H9 (cell line): ENCODE measurements at regions not wholly inside any gene's neighbourhood (a gene's known extent, or its start where the extent isn't known, plus 50 kb on each side); places are given as distances from the start of the nearest gene placed in this dataset.

ENCODE experiments used
- DNase-seq: peaks from one replicate; pipeline ENCODE4 v3.0.0-alpha.2; 2017
- H2AFZ ChIP-seq: one replicate; pipeline ENCODE4 v1.6.1; 2013; ENCODE audit warnings: mild to moderate bottlenecking, low read length, control low read depth, moderate library complexity
- H2AK5ac ChIP-seq: 2 replicates; pipeline ENCODE4 v1.6.1; 2013; ENCODE audit warnings: low read length, control low read depth, mixed read lengths; ENCODE audit not compliant: insufficient read length
- H2BK120ac ChIP-seq: one replicate; pipeline ENCODE4 v1.6.1; 2013; ENCODE audit warnings: low read depth, mild to moderate bottlenecking, low read length, control low read depth, inconsistent platforms; ENCODE audit not compliant: poor library complexity, severe bottlenecking
- H2BK12ac ChIP-seq: 2 replicates; pipeline ENCODE4 v1.6.1; 2013; ENCODE audit warnings: low read length, control low read depth, mixed read lengths, low read depth; ENCODE audit not compliant: insufficient read length
- H2BK15ac ChIP-seq: 2 replicates; pipeline ENCODE4 v1.6.1; 2013; ENCODE audit warnings: low read depth, low read length, control low read depth
- H2BK20ac ChIP-seq: one replicate; pipeline ENCODE4 v1.6.1; 2013; ENCODE audit warnings: low read depth, mild to moderate bottlenecking, low read length, control low read depth, inconsistent platforms; ENCODE audit not compliant: poor library complexity, severe bottlenecking
- H2BK5ac ChIP-seq: 2 replicates; pipeline ENCODE4 v1.6.1; 2013; ENCODE audit warnings: low read length, control low read depth, mixed read lengths; ENCODE audit not compliant: insufficient read length
- H3K14ac ChIP-seq: 2 replicates; pipeline ENCODE4 v1.6.1; 2013; ENCODE audit warnings: low read length, control low read depth; ENCODE audit not compliant: insufficient read depth
- H3K18ac ChIP-seq: 2 replicates; pipeline ENCODE4 v1.6.1; 2013; ENCODE audit warnings: low read depth, mild to moderate bottlenecking, mixed read lengths, low read length, control low read depth; ENCODE audit not compliant: insufficient read length
- H3K23ac ChIP-seq: 2 replicates; pipeline ENCODE4 v1.6.1; 2013; ENCODE audit warnings: low read length, control low read depth, mixed read lengths, low read depth; ENCODE audit not compliant: insufficient read length
- H3K23me2 ChIP-seq: 2 replicates; pipeline ENCODE4 v1.6.1; 2013; ENCODE audit warnings: low read depth, mild to moderate bottlenecking, mixed read lengths, low read length, control low read depth; ENCODE audit not compliant: insufficient read length, poor library complexity, severe bottlenecking
- H3K27ac ChIP-seq: 2 replicates; pipeline ENCODE4 v1.5.1; 2013; ENCODE audit warnings: low read length, control low read depth, mixed read lengths, low read depth; ENCODE audit not compliant: insufficient read length
- H3K27me3 ChIP-seq: 2 replicates; pipeline ENCODE4 v1.6.1; 2013; ENCODE audit warnings: low read length, control low read depth, inconsistent platforms; ENCODE audit not compliant: insufficient read depth
- H3K4ac ChIP-seq: 2 replicates; pipeline ENCODE4 v1.6.1; 2013; ENCODE audit warnings: low read depth, mild to moderate bottlenecking, control low read depth, inconsistent platforms, low read length, moderate library complexity
- H3K4me1 ChIP-seq: 2 replicates; pipeline ENCODE4 v1.6.1; 2013; ENCODE audit warnings: low read length, control low read depth, inconsistent platforms; ENCODE audit not compliant: insufficient read depth
- H3K4me2 ChIP-seq: 2 replicates; pipeline ENCODE4 v1.6.1; 2013; ENCODE audit warnings: low read length, control low read depth, mixed read lengths; ENCODE audit not compliant: insufficient read length, insufficient read depth
- H3K56ac ChIP-seq: 2 replicates; pipeline ENCODE4 v1.6.1; 2013; ENCODE audit warnings: low read depth, mild to moderate bottlenecking, mixed read lengths, low read length, control low read depth; ENCODE audit not compliant: insufficient read length
- H3K79me1 ChIP-seq: 2 replicates; pipeline ENCODE4 v1.6.1; 2013; ENCODE audit warnings: low read depth, mild to moderate bottlenecking, moderate library complexity, low read length, control low read depth, inconsistent platforms; ENCODE audit not compliant: insufficient read depth, poor library complexity, severe bottlenecking
- H3K79me2 ChIP-seq: 2 replicates; pipeline ENCODE4 v1.6.1; 2013; ENCODE audit warnings: low read length, control low read depth, inconsistent platforms; ENCODE audit not compliant: insufficient read depth
- H3K9ac ChIP-seq: 2 replicates; pipeline ENCODE4 v1.6.1; 2013; ENCODE audit warnings: low read length, control low read depth, mixed read lengths; ENCODE audit not compliant: insufficient read length; ENCODE audit errors: extremely low read depth
- H3K9me3 ChIP-seq: one replicate; pipeline ENCODE4 v1.6.1; 2013; ENCODE audit warnings: low read depth, low read length, inconsistent platforms; ENCODE audit not compliant: control insufficient read depth
- H3T11ph ChIP-seq: one replicate; pipeline ENCODE4 v1.6.1; 2013; ENCODE audit warnings: mild to moderate bottlenecking, low read length, control low read depth, inconsistent platforms
- H4K20me1 ChIP-seq: one replicate; pipeline ENCODE4 v1.6.1; 2013; ENCODE audit not compliant: control insufficient read depth, insufficient read length, insufficient read depth
- H4K5ac ChIP-seq: 2 replicates; pipeline ENCODE4 v1.6.1; 2013; ENCODE audit warnings: low read depth, mild to moderate bottlenecking, mixed read lengths, low read length, control low read depth; ENCODE audit not compliant: insufficient read length
- H4K8ac ChIP-seq: replicated peaks from 2 replicates; pipeline ENCODE4 v1.6.1; 2013; ENCODE audit warnings: low read length, control low read depth, mixed read lengths, low read depth; ENCODE audit not compliant: insufficient read length
- H4K91ac ChIP-seq: 2 replicates; pipeline ENCODE4 v1.6.1; 2013; ENCODE audit warnings: low read depth, mild to moderate bottlenecking, moderate library complexity, mixed read lengths, low read length, control low read depth; ENCODE audit not compliant: insufficient read length
- H3K27ac Mint-ChIP-seq, 3 experiments: 2 replicates in 2 of 3; 3 replicates in 1 of 3; pipeline ENCODE4 v1.8.0; 2020 to 2021; ENCODE audit warnings: mixed read lengths in 3 of 3, mild to moderate bottlenecking in 1 of 3, moderate library complexity in 1 of 3
- H3K27me3 Mint-ChIP-seq: 2 replicates; pipeline ENCODE4 v1.8.0; 2021; ENCODE audit warnings: low read depth, mild to moderate bottlenecking, moderate library complexity, mixed read lengths
- H3K36me3 Mint-ChIP-seq, 3 experiments: 2 replicates in 2 of 3; 3 replicates in 1 of 3; pipeline ENCODE4 v1.8.0; 2020 to 2021; ENCODE audit warnings: low read depth in 3 of 3, mixed read lengths in 3 of 3; ENCODE audit not compliant: insufficient read depth in 1 of 3
- H3K4me1 Mint-ChIP-seq, 2 experiments: 2 replicates each; pipeline ENCODE4 v1.8.0; 2020; ENCODE audit warnings: mixed read lengths in 2 of 2
- H3K4me3 Mint-ChIP-seq, 2 experiments: 2 replicates in 1 of 2; 3 replicates in 1 of 2; pipeline ENCODE4 v1.8.0; 2020 to 2021; ENCODE audit warnings: mild to moderate bottlenecking in 2 of 2, mixed read lengths in 2 of 2, moderate library complexity in 1 of 2
- H3K9me3 Mint-ChIP-seq, 2 experiments: 2 replicates in 1 of 2; 3 replicates in 1 of 2; pipeline ENCODE4 v1.8.0; 2020; ENCODE audit warnings: mild to moderate bottlenecking in 2 of 2, mixed read lengths in 2 of 2, moderate library complexity in 1 of 2
- WGBS: extraction: QIAGEN DNeasy Blood & Tissue Kit; methylation state at CpG from one replicate; pipeline ENCODE4 v1.1.7; 2013; ENCODE audit warnings: missing lambda C conversion rate, low lambda C conversion rate, mixed read lengths; ENCODE audit not compliant: insufficient read length; ENCODE audit errors: extremely low coverage; 5-methylcytosine and 5-hydroxymethylcytosine counted together
- TF ChIP-seq, protein P1 (sequence below): fragments of 200-600 bp; sonication (generic); conservative IDR thresholded peaks from 3 replicates; pipeline ENCODE4 v1.8.0; 2021; ENCODE audit warnings: antibody characterized with exemption, mild to moderate bottlenecking

DNA sequence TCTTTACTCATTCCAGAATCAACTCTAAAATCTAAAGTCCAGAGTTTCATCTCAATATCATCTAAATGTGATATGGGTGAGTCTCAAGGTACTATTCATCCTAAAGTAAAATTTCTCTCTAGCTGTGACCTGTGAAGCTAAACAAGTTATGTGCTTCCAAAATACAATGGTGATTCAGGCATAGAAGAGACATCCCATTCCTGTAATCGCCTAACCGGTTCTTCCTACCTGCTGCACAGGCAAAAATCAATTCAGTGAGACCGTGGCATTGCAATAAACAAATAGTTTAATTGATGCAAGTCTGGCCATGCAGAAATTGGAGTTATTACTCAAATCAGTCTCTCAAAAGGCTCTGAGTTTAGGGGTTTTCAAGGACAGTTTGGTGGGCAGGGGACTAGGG is 232.8 kb downstream of the UBE3D start:
- H3K9me3 ChIP-seq, result no peaks in the 10 kb centered on the region
- H4K20me1 ChIP-seq, result no peaks in the 10 kb centered on the region
- no peak overlapping the region for H4K91ac ChIP-seq
- TF ChIP-seq, protein P1, sequence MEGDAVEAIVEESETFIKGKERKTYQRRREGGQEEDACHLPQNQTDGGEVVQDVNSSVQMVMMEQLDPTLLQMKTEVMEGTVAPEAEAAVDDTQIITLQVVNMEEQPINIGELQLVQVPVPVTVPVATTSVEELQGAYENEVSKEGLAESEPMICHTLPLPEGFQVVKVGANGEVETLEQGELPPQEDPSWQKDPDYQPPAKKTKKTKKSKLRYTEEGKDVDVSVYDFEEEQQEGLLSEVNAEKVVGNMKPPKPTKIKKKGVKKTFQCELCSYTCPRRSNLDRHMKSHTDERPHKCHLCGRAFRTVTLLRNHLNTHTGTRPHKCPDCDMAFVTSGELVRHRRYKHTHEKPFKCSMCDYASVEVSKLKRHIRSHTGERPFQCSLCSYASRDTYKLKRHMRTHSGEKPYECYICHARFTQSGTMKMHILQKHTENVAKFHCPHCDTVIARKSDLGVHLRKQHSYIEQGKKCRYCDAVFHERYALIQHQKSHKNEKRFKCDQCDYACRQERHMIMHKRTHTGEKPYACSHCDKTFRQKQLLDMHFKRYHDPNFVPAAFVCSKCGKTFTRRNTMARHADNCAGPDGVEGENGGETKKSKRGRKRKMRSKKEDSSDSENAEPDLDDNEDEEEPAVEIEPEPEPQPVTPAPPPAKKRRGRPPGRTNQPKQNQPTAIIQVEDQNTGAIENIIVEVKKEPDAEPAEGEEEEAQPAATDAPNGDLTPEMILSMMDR, result no peak
- no peaks in the 10 kb centered on the region; a peak in 1 of 5 replicates for H3K9me3 Mint-ChIP-seq
- H3T11ph ChIP-seq, result no peak overlapping the region
- no peaks in the 10 kb centered on the region for H3K79me1 ChIP-seq
- no peaks in the 10 kb centered on the region for H3K27me3 ChIP-seq
- peaks cover 4 to 8% of the 10 kb centered on the region in 2 experiments for H3K4me1 Mint-ChIP-seq
- no peaks in the 10 kb centered on the region for H3K79me2 ChIP-seq
- H3K4ac ChIP-seq, result no peak overlapping the region
- no peak overlapping the region for H3K4me3 Mint-ChIP-seq
- H3K56ac ChIP-seq, result no peak overlapping the region
- H2BK120ac ChIP-seq, result no peak overlapping the region
- WGBS, result no CpG with 5 or more reads among the region's 3 CpGs
- no peak overlapping the region for H2AK5ac ChIP-seq
- H3K27ac Mint-ChIP-seq, result no peak overlapping the region; a peak in 1 of 7 replicates
- H3K18ac ChIP-seq, result no peak overlapping the region
- no peaks in the 10 kb centered on the region; the same call in 1 of the 2 replicates for H3K27me3 Mint-ChIP-seq
- H3K23ac ChIP-seq, result no peak overlapping the region
- H3K36me3 Mint-ChIP-seq, result peaks cover 0 to 4% (median 1%) of the 10 kb centered on the region in 3 experiments; a peak in 3 of 7 replicates
- no peak overlapping the region for H2AFZ ChIP-seq
- no peak for DNase-seq
- no peak overlapping the region for H3K4me2 ChIP-seq
- H3K23me2 ChIP-seq, result no peaks in the 10 kb centered on the region
- no peak overlapping the region for H2BK12ac ChIP-seq
- no peak overlapping the region for H2BK20ac ChIP-seq
- no peak overlapping the region for H3K9ac ChIP-seq
- H3K27ac ChIP-seq, result no peak overlapping the region
- H3K14ac ChIP-seq, result no peak overlapping the region
- no peak overlapping the region for H4K8ac ChIP-seq
- no peaks in the 10 kb centered on the region; the same call in 1 of the 2 replicates for H3K4me1 ChIP-seq
- no peak overlapping the region for H4K5ac ChIP-seq
- H2BK15ac ChIP-seq, result no peak overlapping the region
- H2BK5ac ChIP-seq, result no peak overlapping the region
